ENCODE measurements at regions not wholly inside any gene's neighbourhood (a gene's known extent, or its start where the extent isn't known, plus 50 kb on each side); places are given as distances from the start of the nearest gene placed in this dataset.

DNA sequence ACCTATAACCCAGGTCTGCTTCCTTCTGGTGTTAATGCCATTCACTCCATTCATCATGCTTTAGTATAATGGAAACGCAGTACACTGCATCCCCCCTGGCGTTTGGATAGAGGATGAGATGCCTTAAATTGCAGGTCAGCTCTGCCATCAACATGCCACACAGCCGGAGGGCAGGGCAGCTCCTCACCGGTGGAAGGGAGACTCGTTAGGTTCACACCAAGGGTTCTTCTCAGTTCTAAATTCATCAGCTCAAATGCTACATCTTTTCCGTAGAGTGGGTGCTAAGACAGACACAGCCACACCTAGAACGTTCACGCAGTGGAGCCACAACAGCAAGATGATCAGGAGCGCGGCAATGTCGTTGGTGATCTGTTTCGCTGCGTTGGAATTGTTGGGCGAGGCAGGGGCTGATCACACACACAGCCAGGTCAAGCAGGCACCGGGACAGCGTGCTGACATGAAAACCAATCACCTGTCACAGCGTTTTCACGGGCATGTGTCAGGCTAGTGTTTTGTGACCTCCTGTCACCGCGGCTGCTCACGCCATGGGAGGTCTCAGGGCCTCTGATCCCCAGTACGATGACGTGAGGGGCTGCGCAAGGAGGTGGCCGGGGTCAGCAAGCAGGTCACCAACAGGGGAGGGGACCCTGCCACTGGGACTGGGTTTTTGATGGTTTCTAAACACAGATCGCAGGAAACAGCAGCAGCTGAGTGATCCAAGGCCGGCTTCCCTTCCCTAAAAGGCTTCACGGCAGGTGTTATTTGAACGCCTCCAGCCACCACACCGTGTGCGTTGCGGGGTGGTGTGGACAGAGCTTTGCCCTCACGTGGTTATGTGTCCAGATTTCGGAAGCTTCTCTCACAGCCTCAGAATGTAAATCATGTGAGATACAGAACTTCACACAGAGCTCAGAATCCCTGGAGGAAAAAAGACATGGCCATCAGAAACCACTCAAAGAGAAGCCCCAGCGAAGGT lies 94.3 kb upstream of the IRS2 start:
- Histone ChIP-seq H3K9me3 (no peaks in the 10 kb centered on the region), H3K27ac (no peak overlapping the region), H3K4me2 (no peak overlapping the region), H3K4me3 (no peak overlapping the region), H3K4me1 (peaks cover 2% of the 10 kb centered on the region; the same call in 2 of the 3 replicates)
- ATAC-seq (no peak), FAIRE-seq (no peak), DNase-seq (ENCODE audit: low read depth in 1 of 2, low spot score in 1 of 2) (no peak)
- CTCF ChIA-PET = interaction anchor here (1.2 kb wide), 1 partner anchor 23 kb away, joined by 3 read pairs; no protein-coding TSS in a partner anchor
- WGBS (ENCODE audit: missing lambda C conversion rate) = 78% methylated on average over 25 of the region's 35 CpGs
- POLR2A ChIA-PET = no interaction called here
- TF ChIP-seq, protein P1, sequence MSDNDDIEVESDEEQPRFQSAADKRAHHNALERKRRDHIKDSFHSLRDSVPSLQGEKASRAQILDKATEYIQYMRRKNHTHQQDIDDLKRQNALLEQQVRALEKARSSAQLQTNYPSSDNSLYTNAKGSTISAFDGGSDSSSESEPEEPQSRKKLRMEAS (IDR thresholded peaks at IDR 0.05) = no peak
- no peak for TF ChIP-seq TP53 (CRISPR knock-in tag; IDR thresholded peaks at IDR 0.05)
- TF ChIP-seq PHF8 (IDR thresholded peaks at IDR 0.05; ENCODE audit: borderline replicate concordance, low read depth) = no peak
- TF ChIP-seq MYC (IDR thresholded peaks at IDR 0.05; ENCODE audit: borderline replicate concordance, low read length) = no peak
- no peak for TF ChIP-seq HOXA7 (CRISPR knock-in tag; IDR thresholded peaks at IDR 0.05)
- TF ChIP-seq, protein P2, sequence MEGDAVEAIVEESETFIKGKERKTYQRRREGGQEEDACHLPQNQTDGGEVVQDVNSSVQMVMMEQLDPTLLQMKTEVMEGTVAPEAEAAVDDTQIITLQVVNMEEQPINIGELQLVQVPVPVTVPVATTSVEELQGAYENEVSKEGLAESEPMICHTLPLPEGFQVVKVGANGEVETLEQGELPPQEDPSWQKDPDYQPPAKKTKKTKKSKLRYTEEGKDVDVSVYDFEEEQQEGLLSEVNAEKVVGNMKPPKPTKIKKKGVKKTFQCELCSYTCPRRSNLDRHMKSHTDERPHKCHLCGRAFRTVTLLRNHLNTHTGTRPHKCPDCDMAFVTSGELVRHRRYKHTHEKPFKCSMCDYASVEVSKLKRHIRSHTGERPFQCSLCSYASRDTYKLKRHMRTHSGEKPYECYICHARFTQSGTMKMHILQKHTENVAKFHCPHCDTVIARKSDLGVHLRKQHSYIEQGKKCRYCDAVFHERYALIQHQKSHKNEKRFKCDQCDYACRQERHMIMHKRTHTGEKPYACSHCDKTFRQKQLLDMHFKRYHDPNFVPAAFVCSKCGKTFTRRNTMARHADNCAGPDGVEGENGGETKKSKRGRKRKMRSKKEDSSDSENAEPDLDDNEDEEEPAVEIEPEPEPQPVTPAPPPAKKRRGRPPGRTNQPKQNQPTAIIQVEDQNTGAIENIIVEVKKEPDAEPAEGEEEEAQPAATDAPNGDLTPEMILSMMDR (IDR thresholded peaks at IDR 0.05) = no peak
- TF ChIP-seq HMGXB4 (CRISPR knock-in tag; IDR thresholded peaks at IDR 0.05; ENCODE audit: borderline replicate concordance) = no peak
- no peak for TF ChIP-seq JUN (IDR thresholded peaks at IDR 0.05)
- TF ChIP-seq POLR2AphosphoS2 (conservative IDR thresholded peaks at IDR 0.05; ENCODE audit: low read length) = no peak
- TF ChIP-seq RNF2 (IDR thresholded peaks at IDR 0.05; ENCODE audit: borderline replicate concordance, low read depth) = no peak
- no peak for TF ChIP-seq HOXB13 (CRISPR knock-in tag; IDR thresholded peaks at IDR 0.05; ENCODE audit: low read depth)
- no peak for TF ChIP-seq POLR2A (IDR thresholded peaks at IDR 0.05; ENCODE audit: low read length)
- no peak for TF ChIP-seq CEBPB (IDR thresholded peaks at IDR 0.05)
- TF ChIP-seq GATA3 (IDR thresholded peaks at IDR 0.05; ENCODE audit: borderline replicate concordance) = no peak
- no peak for TF ChIP-seq CBX8 (IDR thresholded peaks at IDR 0.05)
- TF ChIP-seq HOXB5 (CRISPR knock-in tag; IDR thresholded peaks at IDR 0.05) = no peak
- no peak for TF ChIP-seq TFCP2L1 (CRISPR knock-in tag; IDR thresholded peaks at IDR 0.05)
- no peak for TF ChIP-seq EHF (CRISPR knock-in tag; IDR thresholded peaks at IDR 0.05)

DNA sequence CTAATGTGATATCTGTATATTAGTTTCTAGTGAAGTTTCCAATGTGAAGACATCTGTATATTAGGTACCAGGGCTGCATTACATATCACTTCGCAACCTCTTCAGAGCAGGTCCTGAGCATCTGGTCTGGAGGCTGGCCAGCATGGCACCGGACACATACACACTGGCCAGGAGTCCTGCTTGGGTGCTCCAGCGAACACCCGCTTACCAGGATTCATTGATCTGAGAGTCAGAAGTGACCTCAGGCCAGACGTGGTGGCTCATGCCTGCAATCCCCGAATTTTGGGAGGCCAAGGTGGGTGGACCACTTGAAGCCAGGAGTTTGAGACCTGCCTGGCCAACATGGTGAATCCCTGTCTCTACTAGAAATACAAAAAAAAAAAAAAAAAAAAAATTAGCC lies 93.0 kb upstream of the IRS2 start:
- Histone ChIP-seq H3K4me3 (no peak overlapping the region), H3K27ac (no peak overlapping the region), H3K9me3 (no peaks in the 10 kb centered on the region), H3K4me1 (peaks cover 15% of the 10 kb centered on the region; the same call in 2 of the 3 replicates), H3K4me2 (no peak overlapping the region)
- FAIRE-seq (no peak), ATAC-seq (no peak), DNase-seq (ENCODE audit: low read depth in 1 of 2, low spot score in 1 of 2) (no peak)
- ChIA-PET POLR2A (no interaction called here), CTCF (interaction anchor here (0.6 kb wide), 1 partner anchor 10 kb away, joined by 3 read pairs; no protein-coding TSS in a partner anchor)
- TF ChIP-seq, protein P3, sequence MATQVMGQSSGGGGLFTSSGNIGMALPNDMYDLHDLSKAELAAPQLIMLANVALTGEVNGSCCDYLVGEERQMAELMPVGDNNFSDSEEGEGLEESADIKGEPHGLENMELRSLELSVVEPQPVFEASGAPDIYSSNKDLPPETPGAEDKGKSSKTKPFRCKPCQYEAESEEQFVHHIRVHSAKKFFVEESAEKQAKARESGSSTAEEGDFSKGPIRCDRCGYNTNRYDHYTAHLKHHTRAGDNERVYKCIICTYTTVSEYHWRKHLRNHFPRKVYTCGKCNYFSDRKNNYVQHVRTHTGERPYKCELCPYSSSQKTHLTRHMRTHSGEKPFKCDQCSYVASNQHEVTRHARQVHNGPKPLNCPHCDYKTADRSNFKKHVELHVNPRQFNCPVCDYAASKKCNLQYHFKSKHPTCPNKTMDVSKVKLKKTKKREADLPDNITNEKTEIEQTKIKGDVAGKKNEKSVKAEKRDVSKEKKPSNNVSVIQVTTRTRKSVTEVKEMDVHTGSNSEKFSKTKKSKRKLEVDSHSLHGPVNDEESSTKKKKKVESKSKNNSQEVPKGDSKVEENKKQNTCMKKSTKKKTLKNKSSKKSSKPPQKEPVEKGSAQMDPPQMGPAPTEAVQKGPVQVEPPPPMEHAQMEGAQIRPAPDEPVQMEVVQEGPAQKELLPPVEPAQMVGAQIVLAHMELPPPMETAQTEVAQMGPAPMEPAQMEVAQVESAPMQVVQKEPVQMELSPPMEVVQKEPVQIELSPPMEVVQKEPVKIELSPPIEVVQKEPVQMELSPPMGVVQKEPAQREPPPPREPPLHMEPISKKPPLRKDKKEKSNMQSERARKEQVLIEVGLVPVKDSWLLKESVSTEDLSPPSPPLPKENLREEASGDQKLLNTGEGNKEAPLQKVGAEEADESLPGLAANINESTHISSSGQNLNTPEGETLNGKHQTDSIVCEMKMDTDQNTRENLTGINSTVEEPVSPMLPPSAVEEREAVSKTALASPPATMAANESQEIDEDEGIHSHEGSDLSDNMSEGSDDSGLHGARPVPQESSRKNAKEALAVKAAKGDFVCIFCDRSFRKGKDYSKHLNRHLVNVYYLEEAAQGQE (IDR thresholded peaks at IDR 0.05) = no peak
- TF ChIP-seq RARB (CRISPR knock-in tag; IDR thresholded peaks at IDR 0.05) (no peak), POLR2AphosphoS2 (conservative IDR thresholded peaks at IDR 0.05; ENCODE audit: low read length) (no peak), RNF2 (IDR thresholded peaks at IDR 0.05; ENCODE audit: borderline replicate concordance, low read depth) (no peak), GATA3 (IDR thresholded peaks at IDR 0.05; ENCODE audit: borderline replicate concordance) (no peak), CHD4 (IDR thresholded peaks at IDR 0.05; ENCODE audit: borderline replicate concordance) (no peak), ZNF302 (CRISPR knock-in tag; IDR thresholded peaks at IDR 0.05) (no peak), FOSB (CRISPR knock-in tag; IDR thresholded peaks at IDR 0.05) (no peak), SREBF2 (IDR thresholded peaks at IDR 0.05) (no peak), MAFK (IDR thresholded peaks at IDR 0.05; ENCODE audit: partially characterized antibody) (no peak), NFE2L2 (conservative IDR thresholded peaks at IDR 0.05; ENCODE audit: low read length) (no peak), EP300 (IDR thresholded peaks at IDR 0.05) (no peak), CHD2 (IDR thresholded peaks at IDR 0.05; ENCODE audit: low read length, partially characterized antibody) (no peak), JUNB (IDR thresholded peaks at IDR 0.05) (no peak)
- 92% methylated on average over 1 of the region's 6 CpGs for WGBS (ENCODE audit: missing lambda C conversion rate)

Measured in A549 (cell line).